OCI-LY3 (cell line): ENCODE measurements at regions not wholly inside any gene's neighbourhood (a gene's known extent, or its start where the extent isn't known, plus 50 kb on each side); places are given as distances from the start of the nearest gene placed in this dataset.

Source experiments
- CTCF ChIP-seq: fragments of 200-600, 300-600 bp; sonication (generic); IDR thresholded peaks from 2 replicates; pipeline ENCODE4 v1.5.1; 2014; ENCODE audit warnings: antibody characterized with exemption, low read length, low read depth
- EZH2phosphoT487 ChIP-seq: fragments of 200-600 bp; shearing (Covaris generic); IDR thresholded peaks from 2 replicates; pipeline ENCODE4 v1.6.1; 2018; ENCODE audit warnings: antibody characterized with exemption, mixed run types, low read depth

GRCh38 chrX:113009837-113010236 lies 169.2 kb upstream of the AMOT start:
- TF ChIP-seq CTCF, result no peak
- TF ChIP-seq EZH2phosphoT487, result no peak
